HG02610 (cell line): ENCODE measurements at regions not wholly inside any gene's neighbourhood (a gene's known extent, or its start where the extent isn't known, plus 50 kb on each side); places are given as distances from the start of the nearest gene placed in this dataset.
"Not testable (repeated sequence)": the region's sequence is repeated elsewhere in the genome, so short reads cannot be mapped to it uniquely, and the experiment has no call there.

Experiments used
- ATAC-seq: cut with Tn5 transposase; IDR thresholded peaks from one replicate; pipeline ENCODE4 v1.9.1; 2021; ENCODE audit warnings: mild to moderate bottlenecking, moderate library complexity; ENCODE audit not compliant: unreplicated experiment

- ATAC-seq, result no peak
These were observed 72.1 kb downstream of the TMEM212 start for GRCh38 chr3:171915275-171915674.

GRCh38 chr3:171916888-171917287, 73.7 kb downstream of the TMEM212 start:
- no peak for ATAC-seq

GRCh38 chr3:171922629-171923028, 79.5 kb downstream of the TMEM212 start:
- ATAC-seq, result not testable (repeated sequence)

GRCh38 chr3:171923668-171924067, 80.5 kb downstream of the TMEM212 start:
- not testable (repeated sequence) for ATAC-seq

GRCh38 chr3:171924864-171925263, 81.7 kb downstream of the TMEM212 start:
- ATAC-seq, result not testable (repeated sequence)

GRCh38 chr3:171932153-171932611, 89.0 kb downstream of the TMEM212 start:
- no peak for ATAC-seq

- ATAC-seq, result no peak
These were observed 90.3 kb downstream of the TMEM212 start for GRCh38 chr3:171933441-171933840.

GRCh38 chr3:171935261-171936123, 92.3 kb downstream of the TMEM212 start:
- no peak for ATAC-seq

- no peak for ATAC-seq
These were observed 93.2 kb downstream of the TMEM212 start for GRCh38 chr3:171936191-171936841.

- ATAC-seq, result no peak
These were observed 96.4 kb downstream of the TMEM212 start for GRCh38 chr3:171939578-171939977.

- ATAC-seq, result no peak
These were observed 97.1 kb downstream of the TMEM212 start for GRCh38 chr3:171940151-171940649.

GRCh38 chr3:171943262-171944117, 95.9 kb upstream of the FNDC3B start:
- ATAC-seq, result no peak

- no peak for ATAC-seq
These were observed 95.0 kb upstream of the FNDC3B start for GRCh38 chr3:171944118-171945016.

- no peak for ATAC-seq
These were observed 90.7 kb upstream of the FNDC3B start for GRCh38 chr3:171948674-171949073.

- no peak for ATAC-seq
These were observed 89.8 kb upstream of the FNDC3B start for GRCh38 chr3:171949554-171949953.

- peak; percentile 38 for ATAC-seq
These were observed 89.0 kb upstream of the FNDC3B start for GRCh38 chr3:171950373-171950772.

- ATAC-seq, result no peak
These were observed 87.8 kb upstream of the FNDC3B start for GRCh38 chr3:171951597-171951996.

- ATAC-seq, result no peak
These were observed 85.9 kb upstream of the FNDC3B start for GRCh38 chr3:171953301-171954022.

- no peak for ATAC-seq
These were observed 84.5 kb upstream of the FNDC3B start for GRCh38 chr3:171954690-171955383.
